Chondrocyte (in vitro differentiated cells): ENCODE measurements at regions not wholly inside any gene's neighbourhood (a gene's known extent, or its start where the extent isn't known, plus 50 kb on each side); places are given as distances from the start of the nearest gene placed in this dataset.
"Not testable (repeated sequence)": the region's sequence is repeated elsewhere in the genome, so short reads cannot be mapped to it uniquely, and the experiment has no call there.

ENCODE experiments used
- DNase-seq: peaks from one replicate; pipeline ENCODE4 v3.0.0; 2021; ENCODE audit warnings: mixed read lengths, low spot score
- H3K27ac Mint-ChIP-seq: one replicate; pipeline ENCODE4 v1.8.0; 2021; ENCODE audit warnings: mild to moderate bottlenecking, moderate library complexity, mixed read lengths; ENCODE audit not compliant: unreplicated experiment
- H3K27me3 Mint-ChIP-seq: 2 replicates; pipeline ENCODE4 v1.8.0; 2021; ENCODE audit warnings: low read depth, mixed read lengths
- H3K36me3 Mint-ChIP-seq: 2 replicates; pipeline ENCODE4 v1.8.0; 2021; ENCODE audit warnings: low read depth, mixed read lengths
- H3K4me1 Mint-ChIP-seq: 2 replicates; pipeline ENCODE4 v1.8.0; 2021; ENCODE audit warnings: low read depth, mild to moderate bottlenecking, mixed read lengths
- H3K4me3 Mint-ChIP-seq: one replicate; pipeline ENCODE4 v1.8.0; 2021; ENCODE audit warnings: mild to moderate bottlenecking, moderate library complexity, mixed read lengths; ENCODE audit not compliant: unreplicated experiment
- H3K9me3 Mint-ChIP-seq: 2 replicates; pipeline ENCODE4 v1.8.0; 2021; ENCODE audit warnings: low read depth, mixed read lengths
- CTCF ChIP-seq: fragments of 200-600 bp; sonication (generic); IDR thresholded peaks from 2 replicates; pipeline ENCODE4 v1.5.0; 2021; ENCODE audit warnings: antibody characterized with exemption, mild to moderate bottlenecking, moderate library complexity

- H3K36me3 Mint-ChIP-seq = peaks cover 2% of the 10 kb centered on the region
- H3K27ac Mint-ChIP-seq = no peak overlapping the region
- H3K4me1 Mint-ChIP-seq = no peaks in the 10 kb centered on the region
- peaks cover 13% of the 10 kb centered on the region for H3K27me3 Mint-ChIP-seq
- H3K4me3 Mint-ChIP-seq = no peak overlapping the region
- H3K9me3 Mint-ChIP-seq = peaks cover 10% of the 10 kb centered on the region
- DNase-seq = no peak
- TF ChIP-seq CTCF = no peak
These were observed 381.4 kb upstream of the PODXL start for GRCh38 chr7:131937868-131938267.

- H3K36me3 Mint-ChIP-seq = peaks cover 2% of the 10 kb centered on the region
- no peak for TF ChIP-seq CTCF
- H3K4me1 Mint-ChIP-seq = no peaks in the 10 kb centered on the region
- no peak for DNase-seq
- no peaks in the 10 kb centered on the region for H3K9me3 Mint-ChIP-seq
- no peak overlapping the region for H3K4me3 Mint-ChIP-seq
- H3K27ac Mint-ChIP-seq = no peak overlapping the region
- H3K27me3 Mint-ChIP-seq = peaks cover 18% of the 10 kb centered on the region
These were observed 378.8 kb upstream of the PODXL start for GRCh38 chr7:131935180-131935579.

GRCh38 chr7:131934452-131934851, 378.0 kb upstream of the PODXL start:
- no peak for DNase-seq
- Mint-ChIP-seq H3K4me3 (no peak overlapping the region), H3K4me1 (no peaks in the 10 kb centered on the region), H3K9me3 (no peaks in the 10 kb centered on the region), H3K27me3 (peaks cover 19% of the 10 kb centered on the region), H3K27ac (no peak overlapping the region), H3K36me3 (peaks cover 2% of the 10 kb centered on the region)
- TF ChIP-seq CTCF = no peak

GRCh38 chr7:131933751-131934289, 377.4 kb upstream of the PODXL start:
- H3K9me3 Mint-ChIP-seq = no peaks in the 10 kb centered on the region
- H3K4me3 Mint-ChIP-seq = no peak overlapping the region
- H3K36me3 Mint-ChIP-seq = peaks cover 2% of the 10 kb centered on the region
- TF ChIP-seq CTCF = no peak
- no peak for DNase-seq
- peaks cover 23% of the 10 kb centered on the region for H3K27me3 Mint-ChIP-seq
- H3K27ac Mint-ChIP-seq = no peak overlapping the region
- no peaks in the 10 kb centered on the region for H3K4me1 Mint-ChIP-seq

GRCh38 chr7:131933219-131933618, 376.8 kb upstream of the PODXL start:
- not testable (repeated sequence) for H3K36me3 Mint-ChIP-seq, H3K4me1 Mint-ChIP-seq, DNase-seq, H3K27ac Mint-ChIP-seq, H3K4me3 Mint-ChIP-seq, H3K9me3 Mint-ChIP-seq
- peaks cover 23% of the 10 kb centered on the region for H3K27me3 Mint-ChIP-seq

- Mint-ChIP-seq H3K9me3 (no peaks in the 10 kb centered on the region), H3K27me3 (peaks cover 23% of the 10 kb centered on the region), H3K4me1 (no peaks in the 10 kb centered on the region), H3K36me3 (peaks cover 2% of the 10 kb centered on the region), H3K27ac (no peak overlapping the region), H3K4me3 (no peak overlapping the region)
- no peak for DNase-seq
- peak; percentile 12 for TF ChIP-seq CTCF
These were observed 375.8 kb upstream of the PODXL start for GRCh38 chr7:131932271-131932670.
